Testis (tissue), 2 donors: ENCODE measurements at regions not wholly inside any gene's neighbourhood (a gene's known extent, or its start where the extent isn't known, plus 50 kb on each side); places are given as distances from the start of the nearest gene placed in this dataset.

Source experiments
- DNase-seq: peaks from one replicate; pipeline ENCODE4 v3.0.0-alpha.2; 2019
- H3K27ac ChIP-seq, 2 donors: fragments of 200-600 bp; sonication (generic); one replicate each; pipeline ENCODE4 v1.5.1; 2019
- H3K27me3 ChIP-seq: fragments of 200-600 bp; sonication (generic); one replicate; pipeline ENCODE4 v1.5.1; 2019
- H3K36me3 ChIP-seq: fragments of 200-600 bp; sonication (generic); one replicate; pipeline ENCODE4 v1.5.1; 2017; ENCODE audit warnings: low read depth; ENCODE audit errors: missing control alignments
- H3K4me1 ChIP-seq: fragments of 200-600 bp; sonication (generic); one replicate; pipeline ENCODE4 v1.5.1; 2019
- H3K4me3 ChIP-seq, 2 donors: fragments of 200-600 bp; sonication (generic); one replicate each; pipeline ENCODE4 v1.5.1; 2017 to 2019
- H3K9me3 ChIP-seq: fragments of 200-600 bp; sonication (generic); one replicate; pipeline ENCODE4 v1.5.1; 2017
- POLR2A ChIP-seq: fragments of 450-650 bp; IDR thresholded peaks from one replicate; pipeline ENCODE4 v1.6.1; 2017; ENCODE audit warnings: antibody characterized with exemption, mild to moderate bottlenecking, moderate library complexity
- WGBS, 2 donors: methylation state at CpG; one replicate each; pipeline ENCODE4 v1.1.5; 2018; 5-methylcytosine and 5-hydroxymethylcytosine counted together
- intact Hi-C: fragments of 100-400 bp; cut with DNase I; formaldehyde crosslinking; loops from one replicate; pipeline ENCODE4 v1.15.1; 2023; ENCODE audit warnings: low total_unique reads
- TF ChIP-seq, protein P1 (sequence below), 3 experiments: fragments of 450-650 bp in 2 of 3; fragments of 200-600 bp in 1 of 3; sonication (generic) in 1 of 3; IDR thresholded peaks; one replicate each; pipeline ENCODE4 v1.5.1; 2016 to 2019; ENCODE audit warnings: antibody characterized with exemption in 3 of 3, mild to moderate bottlenecking in 2 of 3, moderate library complexity in 1 of 3

DNA sequence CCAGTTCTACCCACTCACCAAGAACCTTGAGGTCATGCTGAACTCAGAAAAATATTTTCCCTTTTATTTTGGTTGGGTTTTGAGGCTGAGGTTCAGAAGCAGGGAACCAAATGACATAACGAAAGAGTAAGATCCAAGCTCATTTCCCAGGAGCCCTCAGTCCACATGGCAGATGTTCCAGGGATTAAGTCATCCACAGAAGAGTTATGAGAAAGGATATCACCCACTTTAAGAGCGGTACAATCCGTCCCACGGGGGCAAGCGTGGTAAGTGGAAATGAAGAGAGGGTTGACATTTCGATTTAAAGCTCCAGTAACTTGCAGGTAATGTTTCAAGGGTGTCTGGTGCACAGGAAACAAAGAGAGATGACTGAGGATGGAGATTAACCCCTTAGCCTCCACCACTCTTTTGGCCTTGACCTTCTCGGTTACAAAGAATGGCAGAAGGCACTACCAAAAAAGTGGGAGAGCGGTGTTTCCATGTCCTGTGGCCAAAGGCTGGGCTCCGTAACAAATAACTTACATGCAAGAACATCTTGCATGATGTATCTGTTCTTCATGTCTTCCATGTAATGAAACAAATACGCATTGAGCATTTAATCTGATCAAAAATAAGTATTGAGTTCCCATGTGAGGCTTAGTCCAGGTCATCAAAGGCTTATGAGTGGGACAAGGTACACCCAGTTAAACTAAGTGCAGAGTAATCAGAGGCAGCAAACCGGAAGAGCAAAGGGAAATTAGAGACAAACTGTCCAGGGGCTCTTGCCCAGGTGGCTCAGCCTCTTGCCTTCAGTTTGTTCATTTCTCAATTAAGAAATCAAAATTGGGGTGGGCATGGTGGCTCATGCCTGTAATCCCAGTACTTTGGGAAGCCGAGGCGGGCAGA is 241.4 kb downstream of the TOMM20 start:
- Histone ChIP-seq H3K27ac (peak overlapping the region in 1 of 2 donors; percentile 41), H3K4me1 (peaks cover 8% of the 10 kb centered on the region), H3K4me3 (no peak overlapping the region), H3K9me3 (no peaks in the 10 kb centered on the region), H3K36me3 (no peaks in the 10 kb centered on the region), H3K27me3 (no peaks in the 10 kb centered on the region)
- WGBS, 2 donors, result 61 to 65% methylated on average over 13 of the region's 13 CpGs
- no peak for DNase-seq
- intact Hi-C loops, result no loop called here
- TF ChIP-seq, protein P1, sequence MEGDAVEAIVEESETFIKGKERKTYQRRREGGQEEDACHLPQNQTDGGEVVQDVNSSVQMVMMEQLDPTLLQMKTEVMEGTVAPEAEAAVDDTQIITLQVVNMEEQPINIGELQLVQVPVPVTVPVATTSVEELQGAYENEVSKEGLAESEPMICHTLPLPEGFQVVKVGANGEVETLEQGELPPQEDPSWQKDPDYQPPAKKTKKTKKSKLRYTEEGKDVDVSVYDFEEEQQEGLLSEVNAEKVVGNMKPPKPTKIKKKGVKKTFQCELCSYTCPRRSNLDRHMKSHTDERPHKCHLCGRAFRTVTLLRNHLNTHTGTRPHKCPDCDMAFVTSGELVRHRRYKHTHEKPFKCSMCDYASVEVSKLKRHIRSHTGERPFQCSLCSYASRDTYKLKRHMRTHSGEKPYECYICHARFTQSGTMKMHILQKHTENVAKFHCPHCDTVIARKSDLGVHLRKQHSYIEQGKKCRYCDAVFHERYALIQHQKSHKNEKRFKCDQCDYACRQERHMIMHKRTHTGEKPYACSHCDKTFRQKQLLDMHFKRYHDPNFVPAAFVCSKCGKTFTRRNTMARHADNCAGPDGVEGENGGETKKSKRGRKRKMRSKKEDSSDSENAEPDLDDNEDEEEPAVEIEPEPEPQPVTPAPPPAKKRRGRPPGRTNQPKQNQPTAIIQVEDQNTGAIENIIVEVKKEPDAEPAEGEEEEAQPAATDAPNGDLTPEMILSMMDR (IDR thresholded peaks at IDR 0.05), result no peak
- TF ChIP-seq POLR2A, result no peak

- Histone ChIP-seq H3K27ac (peak overlapping the region in 1 of 2 donors; percentile 41), H3K9me3 (no peaks in the 10 kb centered on the region), H3K4me3 (no peak overlapping the region), H3K4me1 (peaks cover 8% of the 10 kb centered on the region), H3K36me3 (no peaks in the 10 kb centered on the region), H3K27me3 (no peaks in the 10 kb centered on the region)
- TF ChIP-seq POLR2A, result no peak
- TF ChIP-seq, protein P1 (IDR thresholded peaks at IDR 0.05), result no peak
- intact Hi-C loops, result no loop called here
- WGBS, 2 donors, result 48 to 58% methylated on average over 11 to 15 of the region's 15 CpGs
- DNase-seq, result no peak
Measured at GRCh38 chr1:234886081-234886984, 242.3 kb downstream of the TOMM20 start.

- no peak for TF ChIP-seq POLR2A
- TF ChIP-seq, protein P1 (IDR thresholded peaks at IDR 0.05), result no peak
- Histone ChIP-seq H3K4me1 (peaks cover 8% of the 10 kb centered on the region), H3K36me3 (no peaks in the 10 kb centered on the region), H3K4me3 (no peak overlapping the region), H3K9me3 (no peaks in the 10 kb centered on the region), H3K27me3 (no peaks in the 10 kb centered on the region), H3K27ac (peak overlapping the region in 1 of 2 donors; percentile 41)
- intact Hi-C loops, result no loop called here
- DNase-seq, result no peak
- 84% methylated on average over 7 to 8 of the region's 8 CpGs for WGBS, 2 donors
Measured at GRCh38 chr1:234885601-234886000, 243.0 kb downstream of the TOMM20 start.

DNA sequence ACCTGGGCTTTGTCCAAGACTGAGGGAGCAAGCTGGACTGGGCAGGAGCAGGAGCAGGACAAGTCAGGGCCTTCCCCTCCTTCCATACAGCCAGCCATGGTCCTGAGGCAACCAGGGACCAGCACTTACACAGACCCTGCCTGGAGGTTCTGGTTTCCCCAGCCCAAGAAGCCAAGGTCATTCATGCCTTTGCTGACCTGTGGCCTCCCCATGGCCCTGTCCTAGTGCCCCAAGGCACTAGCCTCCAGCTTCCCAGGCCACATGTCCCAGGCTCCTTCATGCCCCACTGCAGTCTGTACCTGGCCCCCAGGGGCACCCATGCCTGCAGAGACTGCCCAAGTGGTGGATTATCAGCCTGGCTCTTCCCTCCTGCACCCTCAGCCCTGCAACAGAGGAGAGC is 243.9 kb downstream of the TOMM20 start:
- DNase-seq, result no peak
- H3K4me1 ChIP-seq, result peaks cover 8% of the 10 kb centered on the region
- no peak overlapping the region for H3K4me3 ChIP-seq
- H3K36me3 ChIP-seq, result no peaks in the 10 kb centered on the region
- H3K9me3 ChIP-seq, result no peaks in the 10 kb centered on the region
- intact Hi-C loops, result no loop called here
- no peak for TF ChIP-seq POLR2A
- TF ChIP-seq, protein P1 (IDR thresholded peaks at IDR 0.05), result no peak
- no peak overlapping the region for H3K27ac ChIP-seq
- H3K27me3 ChIP-seq, result no peaks in the 10 kb centered on the region
